Fibroblast of villous mesenchyme (primary cell): ENCODE measurements at regions not wholly inside any gene's neighbourhood (a gene's known extent, or its start where the extent isn't known, plus 50 kb on each side); places are given as distances from the start of the nearest gene placed in this dataset.

Experiments used
- DNase-seq: peaks from one replicate; pipeline ENCODE4 v3.0.0-alpha.2; 2010; ENCODE audit warnings: low read depth
- H3K4me3 ChIP-seq: 2 replicates; pipeline ENCODE4 v1.5.1; 2011; ENCODE audit warnings: low read depth, mild to moderate bottlenecking, low read length
- CTCF ChIP-seq: IDR thresholded peaks from 2 replicates; pipeline ENCODE4 v1.5.1; 2012; ENCODE audit warnings: low read depth, mild to moderate bottlenecking, low read length; ENCODE audit not compliant: insufficient read depth

GRCh38 chr2:23235292-23235691 lies 149.7 kb upstream of the KLHL29 start:
- H3K4me3 ChIP-seq: no peak overlapping the region
- DNase-seq: no peak
- TF ChIP-seq CTCF: no peak

GRCh38 chr2:23235736-23236135 lies 149.2 kb upstream of the KLHL29 start:
- TF ChIP-seq CTCF: no peak
- no peak for DNase-seq

GRCh38 chr2:23237147-23237546 lies 147.8 kb upstream of the KLHL29 start:
- TF ChIP-seq CTCF: no peak
- no peak overlapping the region for H3K4me3 ChIP-seq
- DNase-seq: no peak

More at GRCh38 chr2:23235736-23236135, 149.2 kb upstream of the KLHL29 start:
- no peak overlapping the region for H3K4me3 ChIP-seq

GRCh38 chr2:23238011-23238657 lies 146.8 kb upstream of the KLHL29 start:
- no peak overlapping the region for H3K4me3 ChIP-seq
- no peak for TF ChIP-seq CTCF
- DNase-seq: no peak

- DNase-seq: no peak
- H3K4me3 ChIP-seq: no peak overlapping the region
- no peak for TF ChIP-seq CTCF
These were observed 145.6 kb upstream of the KLHL29 start for GRCh38 chr2:23239374-23239773.

- DNase-seq: no peak
- TF ChIP-seq CTCF: no peak
- no peak overlapping the region for H3K4me3 ChIP-seq
These were observed 143.9 kb upstream of the KLHL29 start for GRCh38 chr2:23241121-23241520.
